Mesenchymal stem cell (in vitro differentiated cells and primary cell): ENCODE measurements at regions not wholly inside any gene's neighbourhood (a gene's known extent, or its start where the extent isn't known, plus 50 kb on each side); places are given as distances from the start of the nearest gene placed in this dataset.

ENCODE experiments used
- DNase-seq: peaks from one replicate; pipeline ENCODE4 v3.0.0-alpha.2; 2013
- H2AFZ ChIP-seq: one replicate; pipeline ENCODE4 v1.6.1; 2013; ENCODE audit warnings: low read depth, mild to moderate bottlenecking, control low read depth, inconsistent platforms, low read length, moderate library complexity
- H2AK5ac ChIP-seq: 2 replicates; pipeline ENCODE4 v1.6.1; 2013; ENCODE audit warnings: low read length, moderate library complexity, mild to moderate bottlenecking, inconsistent platforms; ENCODE audit not compliant: severe bottlenecking
- H2BK120ac ChIP-seq: one replicate; pipeline ENCODE4 v1.6.1; 2013; ENCODE audit warnings: low read depth, mild to moderate bottlenecking, inconsistent platforms, low read length, moderate library complexity
- H2BK12ac ChIP-seq, 2 experiments: one replicate each; pipeline ENCODE4 v1.6.1; 2013; ENCODE audit warnings: inconsistent platforms in 2 of 2, low read length in 2 of 2, mild to moderate bottlenecking in 2 of 2, moderate library complexity in 2 of 2, control low read depth in 1 of 2
- H2BK15ac ChIP-seq: one replicate; pipeline ENCODE4 v1.6.1; 2013; ENCODE audit warnings: mild to moderate bottlenecking, low read depth, inconsistent platforms; ENCODE audit not compliant: poor library complexity, severe bottlenecking
- H2BK5ac ChIP-seq: 2 replicates; pipeline ENCODE4 v1.6.1; 2013; ENCODE audit warnings: low read depth, mild to moderate bottlenecking, low read length, control low read depth, inconsistent platforms; ENCODE audit not compliant: poor library complexity, severe bottlenecking
- H3K14ac ChIP-seq, 2 experiments: one replicate each; pipeline ENCODE4 v1.6.1; 2013; ENCODE audit warnings: inconsistent platforms in 2 of 2, low read length in 2 of 2, control low read depth in 1 of 2, mild to moderate bottlenecking in 1 of 2, moderate library complexity in 1 of 2
- H3K18ac ChIP-seq, 2 experiments: one replicate each; pipeline ENCODE4 v1.6.1; 2013; ENCODE audit warnings: inconsistent platforms in 2 of 2, low read length in 2 of 2, control low read depth in 1 of 2, low read depth in 1 of 2, mild to moderate bottlenecking in 1 of 2
- H3K23ac ChIP-seq, 2 experiments: one replicate each; pipeline ENCODE4 v1.6.1; 2013; ENCODE audit warnings: inconsistent platforms in 2 of 2, low read length in 2 of 2, mild to moderate bottlenecking in 2 of 2, moderate library complexity in 2 of 2, control low read depth in 1 of 2
- H3K27ac ChIP-seq: 2 replicates; pipeline ENCODE4 v1.5.1; 2013; ENCODE audit warnings: mild to moderate bottlenecking, moderate library complexity, low read length, control low read depth, inconsistent platforms; ENCODE audit not compliant: poor library complexity, severe bottlenecking
- H3K27me3 ChIP-seq, 2 experiments: 2 replicates each; pipeline versions ENCODE4 v1.6.1 to v1.7.0; 2013; ENCODE audit warnings: low read length in 2 of 2, mild to moderate bottlenecking in 2 of 2, moderate library complexity in 2 of 2, control low read depth in 1 of 2, inconsistent platforms in 1 of 2; ENCODE audit not compliant: control insufficient read depth in 1 of 2, insufficient read depth in 1 of 2
- H3K36me3 ChIP-seq, 2 experiments: 2 replicates each; pipeline versions ENCODE4 v1.6.1 to v1.7.0; 2013; ENCODE audit warnings: low read length in 2 of 2, control low read depth in 1 of 2, inconsistent platforms in 1 of 2, low read depth in 1 of 2, mild to moderate bottlenecking in 1 of 2; ENCODE audit not compliant: insufficient read depth in 2 of 2, control insufficient read depth in 1 of 2
- H3K4ac ChIP-seq, 2 experiments: one replicate each; pipeline ENCODE4 v1.6.1; 2013; ENCODE audit warnings: inconsistent platforms in 2 of 2, low read length in 2 of 2, mild to moderate bottlenecking in 2 of 2, moderate library complexity in 2 of 2, control low read depth in 1 of 2, low read depth in 1 of 2
- H3K4me1 ChIP-seq: 2 replicates; pipeline ENCODE4 v1.6.1; 2013; ENCODE audit warnings: low read depth, low read length, control low read depth; ENCODE audit not compliant: control insufficient read depth, insufficient read depth
- H3K4me2 ChIP-seq: 2 replicates; pipeline ENCODE4 v1.6.1; 2013; ENCODE audit warnings: low read length, mild to moderate bottlenecking, inconsistent platforms; ENCODE audit not compliant: poor library complexity, severe bottlenecking
- H3K4me3 ChIP-seq, 2 experiments: 2 replicates each; pipeline versions ENCODE4 v1.5.1 to v1.7.0; 2013; ENCODE audit warnings: low read length in 2 of 2, mild to moderate bottlenecking in 2 of 2, control low read depth in 1 of 2, low read depth in 1 of 2; ENCODE audit not compliant: insufficient read depth in 1 of 2
- H3K79me1 ChIP-seq: replicated peaks from 2 replicates; pipeline ENCODE4 v1.6.1; 2013; ENCODE audit warnings: mild to moderate bottlenecking, control low read depth, low read length, inconsistent platforms; ENCODE audit not compliant: poor library complexity, severe bottlenecking
- H3K9ac ChIP-seq: 2 replicates; pipeline ENCODE4 v1.7.0; 2013; ENCODE audit warnings: mild to moderate bottlenecking, low read length, moderate library complexity
- H3K9me3 ChIP-seq: 2 replicates; pipeline ENCODE4 v1.7.0; 2013; ENCODE audit warnings: mild to moderate bottlenecking, low read length; ENCODE audit not compliant: control insufficient read depth
- H4K8ac ChIP-seq: one replicate; pipeline ENCODE4 v1.6.1; 2013; ENCODE audit warnings: inconsistent platforms, mild to moderate bottlenecking, low read length, moderate library complexity
- H4K91ac ChIP-seq: one replicate; pipeline ENCODE4 v1.6.1; 2013; ENCODE audit warnings: mild to moderate bottlenecking, low read length, inconsistent platforms
- WGBS: methylation state at CpG from one replicate; pipeline ENCODE4 v1.1.7; 2013; ENCODE audit warnings: mixed read lengths; 5-methylcytosine and 5-hydroxymethylcytosine counted together

DNA sequence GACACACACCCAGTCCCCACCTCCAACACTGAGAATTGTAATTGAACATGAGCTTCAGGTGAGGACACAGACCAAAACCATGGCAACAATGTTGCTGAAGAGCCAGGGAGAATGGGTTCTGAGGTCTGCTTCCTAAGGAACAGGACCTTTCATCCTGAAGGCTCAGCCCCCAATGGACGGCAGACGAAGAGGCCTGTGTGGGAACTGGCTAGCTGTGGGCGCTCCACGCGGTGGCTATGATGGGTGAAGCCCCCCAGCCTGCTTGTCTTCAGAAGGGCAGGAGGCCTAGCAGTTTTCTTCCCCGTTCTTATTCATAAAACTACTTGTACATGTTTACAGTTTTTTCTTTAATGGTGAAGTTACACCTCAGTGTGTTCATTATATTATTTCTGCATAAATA lies 136.1 kb upstream of the SPACA7 start:
- Histone ChIP-seq H2AFZ (no peak overlapping the region), H3K9me3 (peaks cover 9% of the 10 kb centered on the region), H3K4me3 (no peak overlapping the region), H3K4ac (no peak overlapping the region), H3K9ac (no peak overlapping the region), H4K8ac (no peak overlapping the region), H3K4me1 (no peaks in the 10 kb centered on the region), H3K36me3 (no peaks in the 10 kb centered on the region), H4K91ac (no peak overlapping the region), H2BK120ac (no peak overlapping the region), H2BK12ac (no peak overlapping the region), H3K18ac (no peak overlapping the region), H3K27me3 (no peaks in the 10 kb centered on the region), H3K14ac (no peak overlapping the region), H2BK5ac (no peak overlapping the region), H3K27ac (no peak overlapping the region), H3K79me1 (no peaks in the 10 kb centered on the region), H3K4me2 (no peak overlapping the region), H2AK5ac (no peak overlapping the region), H3K23ac (no peak overlapping the region), H2BK15ac (no peak overlapping the region)
- DNase-seq, result no peak
- WGBS, result 53% methylated on average over 5 of the region's 6 CpGs

DNA sequence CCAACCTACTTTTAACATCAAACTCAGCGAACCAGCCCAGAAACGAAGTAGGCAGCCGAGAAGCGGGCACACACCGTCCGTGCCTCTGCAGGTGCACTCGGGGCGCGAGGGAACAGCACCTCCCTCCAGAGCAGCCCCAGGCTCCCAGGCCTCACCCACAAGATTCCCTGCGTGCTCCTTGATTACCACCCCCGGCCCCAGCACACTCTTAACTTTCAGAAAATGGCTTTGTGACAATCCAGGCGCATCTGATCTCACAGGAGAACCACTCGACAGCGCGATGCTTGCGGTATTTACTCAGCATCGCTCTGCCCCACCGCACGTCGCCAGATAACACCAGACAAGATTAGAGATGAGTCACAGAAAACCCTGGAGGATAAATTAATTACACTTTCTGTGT lies 134.9 kb upstream of the SPACA7 start:
- no peak for DNase-seq
- Histone ChIP-seq H2BK12ac (no peak overlapping the region), H3K4me3 (no peak overlapping the region), H3K79me1 (no peaks in the 10 kb centered on the region), H4K8ac (peak overlapping the region; percentile 3), H2BK15ac (no peak overlapping the region), H3K4me2 (no peak overlapping the region), H2AK5ac (no peak overlapping the region), H3K9me3 (peaks cover 9% of the 10 kb centered on the region), H2AFZ (no peak overlapping the region), H3K27me3 (no peaks in the 10 kb centered on the region), H3K27ac (no peak overlapping the region), H3K9ac (no peak overlapping the region), H3K36me3 (no peaks in the 10 kb centered on the region), H2BK120ac (no peak overlapping the region), H2BK5ac (no peak overlapping the region), H3K4me1 (no peaks in the 10 kb centered on the region), H3K4ac (no peak overlapping the region), H3K23ac (no peak overlapping the region), H3K14ac (no peak overlapping the region), H4K91ac (no peak overlapping the region), H3K18ac (no peak overlapping the region)
- 77% methylated on average over 19 of the region's 20 CpGs for WGBS

DNA sequence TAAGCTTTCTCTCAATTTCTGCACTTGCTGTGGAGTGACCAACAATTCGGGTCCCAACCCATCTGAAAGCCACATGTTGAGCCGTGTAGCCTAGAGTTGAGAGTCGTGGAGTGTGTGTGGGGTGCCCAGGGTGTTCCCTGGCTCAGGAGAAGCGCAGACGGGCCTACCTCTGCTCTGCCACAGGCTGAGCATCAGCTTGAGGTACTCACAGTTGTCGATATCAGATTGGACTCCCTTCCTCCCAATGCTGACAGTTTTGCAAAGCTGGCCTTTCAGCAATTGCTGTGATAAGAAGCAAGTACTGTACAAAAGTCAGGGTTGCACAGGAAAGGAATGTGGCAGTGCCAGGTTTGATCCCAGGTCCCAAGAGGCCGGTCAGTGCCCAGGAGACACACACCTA lies 133.4 kb upstream of the SPACA7 start:
- no peak for DNase-seq
- no peak overlapping the region for H3K14ac ChIP-seq

DNA sequence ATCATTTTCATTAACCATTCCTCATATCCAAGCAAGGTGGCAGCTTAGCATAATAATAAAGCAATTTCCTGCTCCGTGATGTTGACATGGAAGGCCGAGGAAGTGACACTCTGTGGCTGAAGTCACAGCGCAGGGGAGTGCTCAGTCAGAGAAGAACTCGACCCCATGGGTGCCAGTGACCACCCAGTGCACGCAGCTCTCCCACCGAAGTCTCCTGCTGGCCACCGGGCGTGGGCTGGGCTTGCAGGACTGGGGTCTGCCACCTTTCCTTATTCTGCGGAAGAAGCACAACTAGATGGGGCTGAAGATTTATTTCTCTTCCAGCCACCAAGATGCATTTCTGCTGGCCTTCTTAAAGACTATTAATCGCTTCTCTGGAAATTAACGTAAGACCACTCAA lies 132.1 kb upstream of the SPACA7 start:
- no peak overlapping the region for H3K9ac ChIP-seq
- no peaks in the 10 kb centered on the region for H3K79me1 ChIP-seq
- no peak overlapping the region for H3K4me3 ChIP-seq
- H3K9me3 ChIP-seq, result peaks cover 4% of the 10 kb centered on the region
- no peak overlapping the region for H4K91ac ChIP-seq
- H3K27me3 ChIP-seq, result no peaks in the 10 kb centered on the region
- no peaks in the 10 kb centered on the region for H3K36me3 ChIP-seq
- H2BK120ac ChIP-seq, result no peak overlapping the region
- DNase-seq, result no peak
- no peak overlapping the region for H3K23ac ChIP-seq
- no peak overlapping the region for H2AFZ ChIP-seq
- no peak overlapping the region for H3K18ac ChIP-seq
- H3K4me2 ChIP-seq, result no peak overlapping the region
- no peak overlapping the region for H2AK5ac ChIP-seq
- H3K4me1 ChIP-seq, result no peaks in the 10 kb centered on the region
- H3K27ac ChIP-seq, result no peak overlapping the region
- H3K14ac ChIP-seq, result no peak overlapping the region
- H2BK12ac ChIP-seq, result no peak overlapping the region
- no peak overlapping the region for H2BK5ac ChIP-seq
- H4K8ac ChIP-seq, result no peak overlapping the region
- H2BK15ac ChIP-seq, result no peak overlapping the region
- WGBS, result 74% methylated on average over 11 of the region's 11 CpGs
- no peak overlapping the region for H3K4ac ChIP-seq

More for the DNA sequence above, 133.4 kb upstream of the SPACA7 start:
- no peak overlapping the region for H2BK5ac ChIP-seq
- H3K4me1 ChIP-seq, result no peaks in the 10 kb centered on the region
- H3K27me3 ChIP-seq, result no peaks in the 10 kb centered on the region
- no peak overlapping the region for H2BK120ac ChIP-seq
- no peak overlapping the region for H3K4ac ChIP-seq
- no peak overlapping the region for H3K23ac ChIP-seq
- no peak overlapping the region for H4K8ac ChIP-seq
- H2AFZ ChIP-seq, result no peak overlapping the region
- H3K4me3 ChIP-seq, result no peak overlapping the region
- H3K18ac ChIP-seq, result no peak overlapping the region
- H2BK15ac ChIP-seq, result no peak overlapping the region
- H3K4me2 ChIP-seq, result no peak overlapping the region
- no peak overlapping the region for H2BK12ac ChIP-seq
- H3K9me3 ChIP-seq, result peaks cover 9% of the 10 kb centered on the region
- no peaks in the 10 kb centered on the region for H3K36me3 ChIP-seq
- WGBS, result 61% methylated on average over 7 of the region's 7 CpGs
- H3K27ac ChIP-seq, result no peak overlapping the region
- no peak overlapping the region for H4K91ac ChIP-seq
- no peak overlapping the region for H3K9ac ChIP-seq
- no peak overlapping the region for H2AK5ac ChIP-seq
- no peaks in the 10 kb centered on the region for H3K79me1 ChIP-seq
